DND-41 (cell line): ENCODE measurements at regions not wholly inside any gene's neighbourhood (a gene's known extent, or its start where the extent isn't known, plus 50 kb on each side); places are given as distances from the start of the nearest gene placed in this dataset.

Source experiments
- CTCF ChIP-seq: IDR thresholded peaks from 2 replicates; pipeline ENCODE4 v1.5.1; 2012; ENCODE audit warnings: borderline replicate concordance, low read length, moderate library complexity, mild to moderate bottlenecking; ENCODE audit not compliant: poor library complexity, severe bottlenecking; ENCODE audit errors: extremely low read depth
- EZH2 ChIP-seq: IDR thresholded peaks from 3 replicates; pipeline ENCODE4 v1.6.1; 2012; ENCODE audit warnings: borderline replicate concordance, low read depth, mild to moderate bottlenecking, moderate library complexity, low read length, inconsistent platforms; ENCODE audit not compliant: severe bottlenecking

- TF ChIP-seq CTCF (no peak), EZH2 (no peak)
Observed at GRCh38 chr2:42875880-42876279, 83.5 kb upstream of the HAAO start.
